Right atrium auricular region (tissue), 2 donors: ENCODE measurements at regions not wholly inside any gene's neighbourhood (a gene's known extent, or its start where the extent isn't known, plus 50 kb on each side); places are given as distances from the start of the nearest gene placed in this dataset.

Source experiments
- DNase-seq: peaks from one replicate; pipeline ENCODE4 v3.0.0-alpha.2; 2019; ENCODE audit warnings: low spot score
- H3K27ac ChIP-seq, 2 donors: fragments of 200-600 bp; sonication (generic); 1 replicate in 1 of 2; 2 replicates in 1 of 2; pipeline ENCODE4 v1.5.1; 2016 to 2019
- H3K27me3 ChIP-seq, 2 donors: fragments of 200-600 bp; sonication (generic); one replicate each; pipeline versions ENCODE4 v1.5.1 to v1.6.0; 2017 to 2019
- H3K36me3 ChIP-seq: fragments of 200-600 bp; sonication (generic); one replicate; pipeline ENCODE4 v1.5.1; 2016
- H3K4me1 ChIP-seq, 2 donors: fragments of 200-600 bp; sonication (generic); one replicate each; pipeline versions ENCODE4 v1.5.1 to v1.6.0; 2017 to 2019
- H3K4me3 ChIP-seq, 2 donors: fragments of 200-600 bp; sonication (generic); 1 replicate in 1 of 2; 2 replicates in 1 of 2; pipeline ENCODE4 v1.5.1; 2017 to 2019; ENCODE audit warnings: mild to moderate bottlenecking in 1 of 2, moderate library complexity in 1 of 2
- H3K9me3 ChIP-seq, 2 donors: fragments of 200-600 bp; sonication (generic); one replicate each; pipeline ENCODE4 v1.5.1; 2019
- CTCF ChIP-seq, 2 donors: fragments of 200-600 bp; sonication (generic); IDR thresholded peaks; one replicate each; pipeline ENCODE4 v1.5.1; 2019; ENCODE audit warnings: antibody characterized with exemption in 2 of 2

GRCh38 chr2:180621366-180621765 is 359.0 kb upstream of the UBE2E3 start:
- no peak for DNase-seq
- TF ChIP-seq CTCF (IDR thresholded peaks at IDR 0.05) = no peak
- H3K4me3 ChIP-seq = no peak overlapping the region
- peaks cover 0 to 3% of the 10 kb centered on the region in 2 donors for H3K9me3 ChIP-seq
- H3K27ac ChIP-seq = no peak overlapping the region
- no peaks in the 10 kb centered on the region for H3K36me3 ChIP-seq
- H3K27me3 ChIP-seq = no peaks in the 10 kb centered on the region
- H3K4me1 ChIP-seq = no peaks in the 10 kb centered on the region

GRCh38 chr2:180618570-180618969 is 361.8 kb upstream of the UBE2E3 start:
- H3K4me1 ChIP-seq = no peaks in the 10 kb centered on the region
- H3K27me3 ChIP-seq = no peaks in the 10 kb centered on the region
- peaks cover 0 to 3% of the 10 kb centered on the region in 2 donors for H3K9me3 ChIP-seq
- no peak overlapping the region for H3K27ac ChIP-seq
- H3K4me3 ChIP-seq = no peak overlapping the region
- TF ChIP-seq CTCF (IDR thresholded peaks at IDR 0.05) = no peak
- no peak for DNase-seq
- H3K36me3 ChIP-seq = no peaks in the 10 kb centered on the region

GRCh38 chr2:180614776-180615175 is 365.6 kb upstream of the UBE2E3 start:
- Histone ChIP-seq H3K9me3 (no peaks in the 10 kb centered on the region), H3K4me3 (no peak overlapping the region), H3K4me1 (no peaks in the 10 kb centered on the region), H3K36me3 (no peaks in the 10 kb centered on the region), H3K27ac (no peak overlapping the region), H3K27me3 (no peaks in the 10 kb centered on the region)
- DNase-seq = no peak
- no peak for TF ChIP-seq CTCF (IDR thresholded peaks at IDR 0.05)

GRCh38 chr2:180609626-180610340 is 370.6 kb upstream of the UBE2E3 start:
- no peaks in the 10 kb centered on the region for H3K36me3 ChIP-seq
- H3K27me3 ChIP-seq = no peaks in the 10 kb centered on the region
- H3K4me1 ChIP-seq = no peaks in the 10 kb centered on the region
- H3K27ac ChIP-seq = no peak overlapping the region
- DNase-seq = no peak
- H3K9me3 ChIP-seq = no peaks in the 10 kb centered on the region
- no peak for TF ChIP-seq CTCF (IDR thresholded peaks at IDR 0.05)
- H3K4me3 ChIP-seq = no peak overlapping the region

- no peak overlapping the region for H3K4me3 ChIP-seq
- H3K27ac ChIP-seq = no peak overlapping the region
- no peaks in the 10 kb centered on the region for H3K9me3 ChIP-seq
- H3K4me1 ChIP-seq = no peaks in the 10 kb centered on the region
- TF ChIP-seq CTCF (IDR thresholded peaks at IDR 0.05) = no peak
- DNase-seq = no peak
- H3K36me3 ChIP-seq = no peaks in the 10 kb centered on the region
- no peaks in the 10 kb centered on the region for H3K27me3 ChIP-seq
Observed at GRCh38 chr2:180607514-180608049, 372.8 kb upstream of the UBE2E3 start.

- Histone ChIP-seq H3K9me3 (no peaks in the 10 kb centered on the region), H3K27me3 (no peaks in the 10 kb centered on the region), H3K27ac (no peak overlapping the region), H3K4me1 (no peaks in the 10 kb centered on the region), H3K36me3 (no peaks in the 10 kb centered on the region), H3K4me3 (no peak overlapping the region)
- DNase-seq = no peak
- no peak for TF ChIP-seq CTCF (IDR thresholded peaks at IDR 0.05)
Observed at GRCh38 chr2:180604077-180604476, 376.3 kb upstream of the UBE2E3 start.
